Liver (tissue), 8 donors: ENCODE measurements at regions not wholly inside any gene's neighbourhood (a gene's known extent, or its start where the extent isn't known, plus 50 kb on each side); places are given as distances from the start of the nearest gene placed in this dataset.

Experiments used
- DNase-seq: peaks from one replicate; pipeline ENCODE4 v3.0.0-alpha.2; 2017; ENCODE audit warnings: low spot score
- H3K27ac ChIP-seq, 2 donors: one replicate each; pipeline ENCODE4 v1.7.0; 2013; ENCODE audit warnings: inconsistent platforms in 2 of 2, low read length in 2 of 2, control low read depth in 1 of 2, low read depth in 1 of 2, mild to moderate bottlenecking in 1 of 2
- H3K27me3 ChIP-seq, 4 donors: one replicate each; pipeline versions ENCODE4 v1.6.1 to v1.7.0; 2013; ENCODE audit warnings: low read length in 3 of 4, inconsistent platforms in 1 of 4, mild to moderate bottlenecking in 1 of 4, moderate library complexity in 1 of 4; ENCODE audit not compliant: control insufficient read depth in 4 of 4, insufficient read depth in 4 of 4
- H3K36me3 ChIP-seq, 4 donors: one replicate each; pipeline versions ENCODE4 v1.6.1 to v1.7.0; 2013; ENCODE audit warnings: low read length in 3 of 4, mild to moderate bottlenecking in 3 of 4, low read depth in 1 of 4, moderate library complexity in 1 of 4; ENCODE audit not compliant: control insufficient read depth in 4 of 4, insufficient read depth in 3 of 4
- H3K4me1 ChIP-seq, 4 donors: one replicate each; pipeline versions ENCODE4 v1.6.1 to v1.7.0; 2013; ENCODE audit warnings: low read length in 3 of 4, mild to moderate bottlenecking in 3 of 4, moderate library complexity in 1 of 4; ENCODE audit not compliant: control insufficient read depth in 4 of 4, insufficient read depth in 4 of 4
- H3K4me3 ChIP-seq, 3 donors: one replicate each; pipeline versions ENCODE4 v1.6.1 to v1.7.0; 2013; ENCODE audit warnings: low read length in 3 of 3, control low read depth in 1 of 3, low read depth in 1 of 3, mild to moderate bottlenecking in 1 of 3
- H3K9ac ChIP-seq, 2 donors: one replicate each; pipeline ENCODE4 v1.7.0; 2013; ENCODE audit warnings: low read length in 2 of 2, mild to moderate bottlenecking in 2 of 2, moderate library complexity in 2 of 2, control low read depth in 1 of 2, low read depth in 1 of 2
- H3K9me3 ChIP-seq, 4 donors: one replicate each; pipeline versions ENCODE4 v1.6.1 to v1.7.0; 2013; ENCODE audit warnings: low read length in 3 of 4; ENCODE audit not compliant: control insufficient read depth in 4 of 4
- EGR1 ChIP-seq, 2 donors: IDR thresholded peaks; 2 replicates each; pipeline ENCODE4 v1.6.1; 2016 to 2018; ENCODE audit warnings: antibody characterized with exemption in 2 of 2, low read depth in 2 of 2
- FOXA1 ChIP-seq: IDR thresholded peaks from 2 replicates; pipeline ENCODE4 v1.6.1; 2016; ENCODE audit warnings: antibody characterized with exemption
- FOXA2 ChIP-seq: IDR thresholded peaks from 2 replicates; pipeline ENCODE4 v1.6.1; 2016; ENCODE audit warnings: antibody characterized with exemption
- GABPA ChIP-seq, 2 donors: IDR thresholded peaks in 1 of 2; conservative IDR thresholded peaks in 1 of 2; 2 replicates each; pipeline ENCODE4 v1.6.1; 2016; ENCODE audit warnings: antibody characterized with exemption in 2 of 2, mild to moderate bottlenecking in 1 of 2, moderate library complexity in 1 of 2
- HNF4A ChIP-seq, 2 donors: conservative IDR thresholded peaks; 2 replicates each; pipeline ENCODE4 v1.6.1; 2016; ENCODE audit warnings: antibody characterized with exemption in 2 of 2, mild to moderate bottlenecking in 2 of 2
- HNF4G ChIP-seq: IDR thresholded peaks from 2 replicates; pipeline ENCODE4 v1.6.1; 2016; ENCODE audit warnings: antibody characterized with exemption
- JUND ChIP-seq, 2 donors: IDR thresholded peaks; 2 replicates each; pipeline ENCODE4 v1.6.1; 2016; ENCODE audit warnings: antibody characterized with exemption in 2 of 2
- NR2F2 ChIP-seq: IDR thresholded peaks from 2 replicates; pipeline ENCODE4 v1.6.1; 2016; ENCODE audit warnings: antibody characterized with exemption
- RAD21 ChIP-seq, 2 donors: IDR thresholded peaks; 2 replicates each; pipeline ENCODE4 v1.6.1; 2016; ENCODE audit warnings: antibody characterized with exemption in 2 of 2, mild to moderate bottlenecking in 2 of 2
- RXRA ChIP-seq, 2 donors: IDR thresholded peaks; 2 replicates each; pipeline ENCODE4 v1.6.1; 2017 to 2018; ENCODE audit warnings: antibody characterized with exemption in 2 of 2, mild to moderate bottlenecking in 1 of 2
- TAF1 ChIP-seq: conservative IDR thresholded peaks from 2 replicates; pipeline ENCODE4 v1.6.1; 2016; ENCODE audit warnings: antibody characterized with exemption, mild to moderate bottlenecking
- YY1 ChIP-seq: IDR thresholded peaks from 2 replicates; pipeline ENCODE4 v1.6.1; 2016; ENCODE audit warnings: antibody characterized with exemption, mild to moderate bottlenecking
- ZBTB33 ChIP-seq: IDR thresholded peaks from 2 replicates; pipeline ENCODE4 v1.6.1; 2016; ENCODE audit warnings: antibody characterized with exemption
- WGBS: extraction: QIAGEN DNeasy Blood & Tissue Kit; methylation state at CpG from one replicate; pipeline ENCODE4 v1.1.7; 2013; 5-methylcytosine and 5-hydroxymethylcytosine counted together
- TF ChIP-seq, protein P1 (sequence below): fragments of 150-350 bp; IDR thresholded peaks from 2 replicates; pipeline ENCODE4 v1.5.1; 2017; ENCODE audit warnings: improper control_type of control experiment, low read depth, low read length; ENCODE audit not compliant: missing input control
- TF ChIP-seq, protein P2 (sequence below): IDR thresholded peaks from 2 replicates; pipeline ENCODE4 v1.6.1; 2016; ENCODE audit warnings: antibody characterized with exemption
- TF ChIP-seq, protein P3 (sequence below): IDR thresholded peaks from 2 replicates; pipeline ENCODE4 v1.6.1; 2016; ENCODE audit warnings: antibody characterized with exemption
- donor health status: healthy.
- donor health status: healthy.
- donor health status: healthy.
- donor health status: healthy.
- donor health status: healthy.

DNA sequence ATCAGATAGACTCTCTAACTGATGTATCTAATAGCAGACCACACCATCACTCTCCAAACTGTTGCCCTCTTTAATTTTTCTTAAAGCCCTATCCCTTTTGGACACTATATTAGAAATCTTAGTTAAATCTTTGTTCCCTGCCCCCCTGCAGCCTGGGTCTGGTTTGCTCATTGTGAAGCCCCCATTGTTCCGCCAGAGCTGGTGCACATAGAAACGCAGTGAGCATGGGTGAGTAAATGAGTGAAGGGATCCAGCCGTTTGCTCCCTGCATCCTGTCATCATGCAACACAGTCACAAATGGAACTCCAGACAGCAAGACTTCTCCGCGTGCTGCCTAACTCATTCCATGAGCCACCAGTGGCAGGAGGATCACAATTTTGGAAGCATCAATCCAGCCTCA is 402.5 kb downstream of the PREX1 start:
- no peaks in the 10 kb centered on the region for H3K36me3 ChIP-seq
- H3K9me3 ChIP-seq, result no peaks in the 10 kb centered on the region
- 62% methylated on average over 5 of the region's 5 CpGs for WGBS
- no peak for DNase-seq
- H3K27ac ChIP-seq, result no peak overlapping the region
- H3K4me1 ChIP-seq, result no peaks in the 10 kb centered on the region
- TF ChIP-seq FOXA1, result no peak
- no peak for TF ChIP-seq JUND (IDR thresholded peaks at IDR 0.05)
- no peak for TF ChIP-seq YY1
- TF ChIP-seq, protein P1, sequence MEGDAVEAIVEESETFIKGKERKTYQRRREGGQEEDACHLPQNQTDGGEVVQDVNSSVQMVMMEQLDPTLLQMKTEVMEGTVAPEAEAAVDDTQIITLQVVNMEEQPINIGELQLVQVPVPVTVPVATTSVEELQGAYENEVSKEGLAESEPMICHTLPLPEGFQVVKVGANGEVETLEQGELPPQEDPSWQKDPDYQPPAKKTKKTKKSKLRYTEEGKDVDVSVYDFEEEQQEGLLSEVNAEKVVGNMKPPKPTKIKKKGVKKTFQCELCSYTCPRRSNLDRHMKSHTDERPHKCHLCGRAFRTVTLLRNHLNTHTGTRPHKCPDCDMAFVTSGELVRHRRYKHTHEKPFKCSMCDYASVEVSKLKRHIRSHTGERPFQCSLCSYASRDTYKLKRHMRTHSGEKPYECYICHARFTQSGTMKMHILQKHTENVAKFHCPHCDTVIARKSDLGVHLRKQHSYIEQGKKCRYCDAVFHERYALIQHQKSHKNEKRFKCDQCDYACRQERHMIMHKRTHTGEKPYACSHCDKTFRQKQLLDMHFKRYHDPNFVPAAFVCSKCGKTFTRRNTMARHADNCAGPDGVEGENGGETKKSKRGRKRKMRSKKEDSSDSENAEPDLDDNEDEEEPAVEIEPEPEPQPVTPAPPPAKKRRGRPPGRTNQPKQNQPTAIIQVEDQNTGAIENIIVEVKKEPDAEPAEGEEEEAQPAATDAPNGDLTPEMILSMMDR, result no peak
- TF ChIP-seq, protein P2, sequence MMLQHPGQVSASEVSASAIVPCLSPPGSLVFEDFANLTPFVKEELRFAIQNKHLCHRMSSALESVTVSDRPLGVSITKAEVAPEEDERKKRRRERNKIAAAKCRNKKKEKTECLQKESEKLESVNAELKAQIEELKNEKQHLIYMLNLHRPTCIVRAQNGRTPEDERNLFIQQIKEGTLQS, result no peak
- no peak for TF ChIP-seq RAD21 (IDR thresholded peaks at IDR 0.05)
- TF ChIP-seq, protein P3, sequence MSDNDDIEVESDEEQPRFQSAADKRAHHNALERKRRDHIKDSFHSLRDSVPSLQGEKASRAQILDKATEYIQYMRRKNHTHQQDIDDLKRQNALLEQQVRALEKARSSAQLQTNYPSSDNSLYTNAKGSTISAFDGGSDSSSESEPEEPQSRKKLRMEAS, result no peak
- TF ChIP-seq EGR1 (IDR thresholded peaks at IDR 0.05; ENCODE audit: low read depth in 2 of 2), result no peak
- no peak for TF ChIP-seq HNF4G
- H3K27me3 ChIP-seq, result peaks cover 0 to 8% (median 0%) of the 10 kb centered on the region in 4 donors
- no peak overlapping the region for H3K4me3 ChIP-seq
- no peak overlapping the region for H3K9ac ChIP-seq

DNA sequence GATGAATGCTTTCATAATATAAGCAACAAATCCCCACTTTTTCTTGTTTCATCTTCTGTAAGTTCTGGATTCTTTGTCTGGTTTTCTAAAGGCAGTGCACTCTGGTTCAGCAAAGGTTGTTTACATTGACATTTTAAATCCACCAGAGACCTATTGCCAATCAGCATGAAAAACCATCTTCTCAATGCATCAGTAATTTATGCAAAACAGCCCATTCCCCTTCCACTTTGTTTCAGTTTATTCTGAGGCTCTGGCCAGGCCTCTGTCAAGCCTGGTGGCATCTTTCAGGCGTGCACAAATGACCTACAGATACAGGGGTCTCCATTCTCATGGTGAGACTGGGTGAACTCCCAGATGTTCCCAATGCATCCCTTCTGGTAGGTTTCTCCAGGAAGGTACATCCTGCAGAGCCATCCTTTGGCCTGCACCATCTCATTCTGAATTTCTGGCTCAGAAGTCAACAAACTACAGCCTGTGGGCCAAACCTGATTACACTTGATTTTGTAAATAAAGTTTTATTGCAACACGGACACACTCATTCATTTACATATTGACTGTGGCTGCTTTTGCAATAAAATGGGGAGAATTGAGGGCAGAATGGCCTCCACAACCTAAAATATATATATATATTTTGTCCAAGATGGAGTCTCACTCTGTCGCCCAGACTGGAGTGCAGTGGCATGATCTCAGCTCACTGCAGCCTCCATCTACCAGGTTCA is 405.4 kb downstream of the PREX1 start:
- Histone ChIP-seq H3K4me1 (no peaks in the 10 kb centered on the region), H3K36me3 (no peaks in the 10 kb centered on the region), H3K27me3 (peaks cover 0 to 9% (median 0%) of the 10 kb centered on the region in 4 donors), H3K9ac (no peak overlapping the region), H3K4me3 (no peak overlapping the region), H3K27ac (no peak overlapping the region), H3K9me3 (no peaks in the 10 kb centered on the region)
- WGBS, result 74% methylated on average over 3 of the region's 3 CpGs
- TF ChIP-seq RXRA (IDR thresholded peaks at IDR 0.05) (no peak), EGR1 (IDR thresholded peaks at IDR 0.05; ENCODE audit: low read depth in 2 of 2) (no peak), HNF4G (no peak), HNF4A (conservative IDR thresholded peaks at IDR 0.05) (no peak), ZBTB33 (no peak), GABPA (IDR thresholded peaks at IDR 0.05 in 1 of 2, conservative IDR thresholded peaks at IDR 0.05 in 1 of 2) (no peak), TAF1 (no peak), FOXA2 (no peak), NR2F2 (no peak), JUND (IDR thresholded peaks at IDR 0.05) (no peak)
- TF ChIP-seq, protein P1, result no peak
- TF ChIP-seq, protein P3, result no peak
- DNase-seq, result no peak
